Keratinocyte (primary cell): ENCODE measurements at regions not wholly inside any gene's neighbourhood (a gene's known extent, or its start where the extent isn't known, plus 50 kb on each side); places are given as distances from the start of the nearest gene placed in this dataset.

ENCODE experiments used
- CTCF ChIP-seq, 3 experiments: IDR thresholded peaks in 1 of 3; conservative IDR thresholded peaks in 1 of 3; optimal IDR thresholded peaks in 1 of 3; 2 replicates in 2 of 3; 3 replicates in 1 of 3; pipeline versions ENCODE3 to v1.5.1; 2011; ENCODE audit warnings: low read length in 3 of 3, mild to moderate bottlenecking in 3 of 3, moderate library complexity in 2 of 3, control low read depth in 1 of 3, inconsistent platforms in 1 of 3; ENCODE audit not compliant: insufficient read depth in 2 of 3; ENCODE audit errors: extremely low read depth in 1 of 3
- EZH2 ChIP-seq: IDR thresholded peaks from one replicate; pipeline ENCODE4 v1.6.1; 2012; ENCODE audit warnings: inconsistent platforms, mild to moderate bottlenecking, low read length, moderate library complexity

- TF ChIP-seq CTCF (optimal IDR thresholded peaks at IDR 0.05 in 1 of 3, IDR thresholded peaks at IDR 0.05 in 1 of 3, conservative IDR thresholded peaks at IDR 0.05 in 1 of 3; ENCODE audit: extremely low read depth in 1 of 3, insufficient read depth in 2 of 3, low read length in 3 of 3), result no peak
- no peak for TF ChIP-seq EZH2
Observed at GRCh38 chr9:71352837-71353236, 231.4 kb upstream of the TRPM3 start.
